OCI-LY3 (cell line): ENCODE measurements at regions not wholly inside any gene's neighbourhood (a gene's known extent, or its start where the extent isn't known, plus 50 kb on each side); places are given as distances from the start of the nearest gene placed in this dataset.

Experiments used
- H2AFZ ChIP-seq: fragments of 200-600, 300-600 bp; shearing (Covaris generic); 2 replicates; pipeline ENCODE4 v1.6.0; 2014; ENCODE audit warnings: antibody characterized with exemption, low read depth, low read length
- H3K27ac ChIP-seq: fragments of 200-600, 300-600 bp; sonication (generic); 2 replicates; pipeline ENCODE4 v1.5.1; 2014; ENCODE audit warnings: mild to moderate bottlenecking, low read length, moderate library complexity, mixed read lengths
- H3K27me3 ChIP-seq: fragments of 200-600, 300-600 bp; sonication (generic); 2 replicates; pipeline ENCODE4 v1.6.1; 2014; ENCODE audit warnings: low read depth, low read length, mixed read lengths
- H3K36me3 ChIP-seq: fragments of 200-600, 300-600 bp; sonication (generic); replicated peaks from 2 replicates; pipeline ENCODE3; 2014; ENCODE audit warnings: low read depth, low read length, mixed read lengths
- H3K4me1 ChIP-seq: fragments of 300-600, 200-600 bp; sonication (generic); 2 replicates; pipeline ENCODE4 v1.6.1; 2014; ENCODE audit warnings: low read length, mixed read lengths
- H3K4me2 ChIP-seq: fragments of 200-600, 300-600 bp; sonication (generic); 2 replicates; pipeline ENCODE4 v1.6.1; 2014; ENCODE audit warnings: low read length, mixed read lengths
- H3K4me3 ChIP-seq: fragments of 300-600, 200-600 bp; sonication (generic); 2 replicates; pipeline ENCODE4 v1.5.1; 2014; ENCODE audit warnings: antibody characterized with exemption, mild to moderate bottlenecking, low read length, moderate library complexity
- H3K79me2 ChIP-seq: fragments of 300-600, 200-600 bp; shearing (Covaris generic); 2 replicates; pipeline ENCODE4 v1.6.1; 2014; ENCODE audit warnings: mild to moderate bottlenecking, low read length, mixed read lengths
- H3K9ac ChIP-seq: fragments of 300-600, 200-600 bp; shearing (Covaris generic); 2 replicates; pipeline ENCODE4 v1.6.0; 2014; ENCODE audit warnings: mild to moderate bottlenecking, low read length, moderate library complexity
- H3K9me3 ChIP-seq: fragments of 200-600, 300-600 bp; shearing (Covaris generic); 2 replicates; pipeline ENCODE4 v1.6.1; 2014; ENCODE audit warnings: low read length, mixed read lengths; ENCODE audit not compliant: insufficient read depth
- H4K20me1 ChIP-seq: fragments of 200-600, 300-600 bp; sonication (generic); 2 replicates; pipeline ENCODE4 v1.6.1; 2016; ENCODE audit warnings: low read length, mixed read lengths; ENCODE audit not compliant: insufficient read depth
- EZH2phosphoT487 ChIP-seq: fragments of 200-600 bp; shearing (Covaris generic); IDR thresholded peaks from 2 replicates; pipeline ENCODE4 v1.6.1; 2018; ENCODE audit warnings: antibody characterized with exemption, mixed run types, low read depth
- TF ChIP-seq, protein P1 (sequence below): fragments of 200-600, 300-600 bp; sonication (generic); IDR thresholded peaks from 2 replicates; pipeline ENCODE4 v1.5.1; 2014; ENCODE audit warnings: antibody characterized with exemption, low read length, low read depth

DNA sequence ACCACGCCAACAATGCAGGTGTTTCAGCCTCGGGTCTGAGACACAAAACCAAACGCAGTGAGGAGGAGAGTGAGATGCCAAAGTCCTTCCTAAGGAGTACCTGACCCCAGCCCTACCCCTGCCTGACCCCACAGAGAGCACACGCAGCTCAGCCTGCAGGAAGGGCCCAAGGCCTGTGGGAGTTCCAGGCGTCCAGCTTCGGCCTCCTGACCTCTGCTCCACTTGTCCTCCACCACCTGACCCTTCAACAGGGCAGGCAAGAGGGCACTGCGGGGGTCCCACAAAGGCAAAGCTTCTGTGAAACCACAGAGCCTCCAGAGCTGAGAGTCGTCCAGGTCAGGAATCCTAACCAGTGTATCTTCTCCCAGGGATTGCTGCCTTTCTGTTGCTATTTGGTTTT is 122.0 kb upstream of the PPP2R2D start:
- Histone ChIP-seq H2AFZ (no peak overlapping the region), H3K9ac (no peak overlapping the region), H3K79me2 (no peaks in the 10 kb centered on the region), H3K4me3 (no peak overlapping the region), H3K36me3 (no peaks in the 10 kb centered on the region), H3K9me3 (no peaks in the 10 kb centered on the region), H3K4me2 (no peak overlapping the region), H3K4me1 (no peaks in the 10 kb centered on the region), H4K20me1 (no peaks in the 10 kb centered on the region), H3K27ac (no peak overlapping the region), H3K27me3 (no peaks in the 10 kb centered on the region)
- no peak for TF ChIP-seq EZH2phosphoT487
- TF ChIP-seq, protein P1, sequence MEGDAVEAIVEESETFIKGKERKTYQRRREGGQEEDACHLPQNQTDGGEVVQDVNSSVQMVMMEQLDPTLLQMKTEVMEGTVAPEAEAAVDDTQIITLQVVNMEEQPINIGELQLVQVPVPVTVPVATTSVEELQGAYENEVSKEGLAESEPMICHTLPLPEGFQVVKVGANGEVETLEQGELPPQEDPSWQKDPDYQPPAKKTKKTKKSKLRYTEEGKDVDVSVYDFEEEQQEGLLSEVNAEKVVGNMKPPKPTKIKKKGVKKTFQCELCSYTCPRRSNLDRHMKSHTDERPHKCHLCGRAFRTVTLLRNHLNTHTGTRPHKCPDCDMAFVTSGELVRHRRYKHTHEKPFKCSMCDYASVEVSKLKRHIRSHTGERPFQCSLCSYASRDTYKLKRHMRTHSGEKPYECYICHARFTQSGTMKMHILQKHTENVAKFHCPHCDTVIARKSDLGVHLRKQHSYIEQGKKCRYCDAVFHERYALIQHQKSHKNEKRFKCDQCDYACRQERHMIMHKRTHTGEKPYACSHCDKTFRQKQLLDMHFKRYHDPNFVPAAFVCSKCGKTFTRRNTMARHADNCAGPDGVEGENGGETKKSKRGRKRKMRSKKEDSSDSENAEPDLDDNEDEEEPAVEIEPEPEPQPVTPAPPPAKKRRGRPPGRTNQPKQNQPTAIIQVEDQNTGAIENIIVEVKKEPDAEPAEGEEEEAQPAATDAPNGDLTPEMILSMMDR = no peak

DNA sequence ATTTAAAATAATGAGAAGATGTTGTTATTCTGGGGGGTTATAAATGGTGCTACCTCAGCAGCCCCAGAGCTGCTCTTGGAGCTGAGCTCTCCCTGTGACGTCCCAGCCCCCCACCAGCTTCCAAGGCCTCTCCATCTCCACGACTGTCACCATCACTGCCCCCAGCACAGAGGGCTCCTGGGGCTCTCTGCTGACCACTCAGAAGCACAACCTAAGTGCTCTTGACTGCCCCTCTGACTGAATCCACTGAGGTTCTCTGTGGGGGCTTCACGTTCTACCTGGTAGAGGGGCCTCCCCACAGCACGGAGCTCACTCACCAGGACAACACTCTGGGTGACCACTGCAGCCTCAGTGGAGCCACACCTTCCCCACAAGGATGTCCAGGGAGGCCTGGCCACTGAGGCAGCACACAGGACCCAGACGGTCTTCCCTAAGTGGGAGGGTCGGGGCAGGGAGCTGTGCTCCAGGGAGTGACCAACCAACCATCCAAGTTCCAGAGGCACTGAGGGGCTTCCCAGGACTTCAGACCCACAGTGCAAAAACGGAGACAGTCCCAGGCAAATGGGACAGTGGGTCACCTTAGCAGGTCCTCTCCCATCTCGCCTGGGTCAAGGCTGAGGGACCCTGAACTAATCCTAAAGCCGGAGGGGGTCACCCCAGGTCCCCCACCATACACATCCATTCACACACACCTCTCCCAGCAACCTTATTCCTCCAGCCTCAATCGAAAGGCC is 121.0 kb upstream of the PPP2R2D start:
- H2AFZ ChIP-seq = no peak overlapping the region
- H3K27me3 ChIP-seq = no peaks in the 10 kb centered on the region
- H4K20me1 ChIP-seq = no peaks in the 10 kb centered on the region
- no peak overlapping the region for H3K9ac ChIP-seq
- H3K4me1 ChIP-seq = no peaks in the 10 kb centered on the region
- H3K9me3 ChIP-seq = no peaks in the 10 kb centered on the region
- no peak overlapping the region for H3K4me3 ChIP-seq
- no peak overlapping the region for H3K4me2 ChIP-seq
- TF ChIP-seq, protein P1 = no peak
- TF ChIP-seq EZH2phosphoT487 = no peak
- H3K79me2 ChIP-seq = no peaks in the 10 kb centered on the region
- H3K27ac ChIP-seq = no peak overlapping the region
- H3K36me3 ChIP-seq = no peaks in the 10 kb centered on the region

GRCh38 chr10:131781076-131781475 is 119.7 kb upstream of the PPP2R2D start:
- H3K9me3 ChIP-seq = no peaks in the 10 kb centered on the region
- H3K36me3 ChIP-seq = no peaks in the 10 kb centered on the region
- no peaks in the 10 kb centered on the region for H3K4me1 ChIP-seq
- no peaks in the 10 kb centered on the region for H4K20me1 ChIP-seq
- no peak overlapping the region for H3K4me3 ChIP-seq
- no peak overlapping the region for H3K4me2 ChIP-seq
- no peak overlapping the region for H3K9ac ChIP-seq
- H3K79me2 ChIP-seq = no peaks in the 10 kb centered on the region
- no peak overlapping the region for H2AFZ ChIP-seq
- no peaks in the 10 kb centered on the region for H3K27me3 ChIP-seq
- TF ChIP-seq EZH2phosphoT487 = no peak
- TF ChIP-seq, protein P1 = no peak
- H3K27ac ChIP-seq = no peak overlapping the region

GRCh38 chr10:131781791-131782190 is 119.0 kb upstream of the PPP2R2D start:
- Histone ChIP-seq H3K36me3 (no peaks in the 10 kb centered on the region), H3K9ac (no peak overlapping the region), H4K20me1 (no peaks in the 10 kb centered on the region), H3K27ac (no peak overlapping the region), H3K4me3 (no peak overlapping the region), H3K4me1 (no peaks in the 10 kb centered on the region), H3K79me2 (no peaks in the 10 kb centered on the region), H3K4me2 (no peak overlapping the region), H2AFZ (no peak overlapping the region), H3K9me3 (no peaks in the 10 kb centered on the region), H3K27me3 (no peaks in the 10 kb centered on the region)
- TF ChIP-seq EZH2phosphoT487 = no peak
- TF ChIP-seq, protein P1 = no peak
